Lower leg skin (tissue), 4 donors: ENCODE measurements at regions not wholly inside any gene's neighbourhood (a gene's known extent, or its start where the extent isn't known, plus 50 kb on each side); places are given as distances from the start of the nearest gene placed in this dataset.

ENCODE experiments used
- DNase-seq, 2 donors: peaks; one replicate each; pipeline ENCODE4 v3.0.0-alpha.2; 2019; ENCODE audit warnings: low spot score in 2 of 2
- H3K4me3 ChIP-seq: fragments of 200-600 bp; sonication (generic); 2 replicates; pipeline ENCODE4 v1.5.1; 2017; ENCODE audit warnings: mild to moderate bottlenecking, low read depth; ENCODE audit not compliant: poor library complexity, severe bottlenecking
- POLR2A ChIP-seq, 2 donors: fragments of 450-650 bp; IDR thresholded peaks; one replicate each; pipeline ENCODE4 v1.6.1; 2016 to 2017; ENCODE audit warnings: antibody characterized with exemption in 2 of 2, mild to moderate bottlenecking in 1 of 2, moderate library complexity in 1 of 2
- WGBS, 2 donors: methylation state at CpG; one replicate each; pipeline ENCODE4 v1.1.5; 2018; 5-methylcytosine and 5-hydroxymethylcytosine counted together
- intact Hi-C: fragments of 100-400 bp; cut with DNase I; formaldehyde crosslinking; loops from one replicate; pipeline ENCODE4 v1.15.0; 2023; ENCODE audit warnings: low total_unique reads
- TF ChIP-seq, protein P1 (sequence below), 3 donors: fragments of 450-650 bp; IDR thresholded peaks; one replicate each; pipeline ENCODE4 v1.5.1; 2016; ENCODE audit warnings: antibody characterized with exemption in 3 of 3, mild to moderate bottlenecking in 3 of 3, moderate library complexity in 2 of 3

DNA sequence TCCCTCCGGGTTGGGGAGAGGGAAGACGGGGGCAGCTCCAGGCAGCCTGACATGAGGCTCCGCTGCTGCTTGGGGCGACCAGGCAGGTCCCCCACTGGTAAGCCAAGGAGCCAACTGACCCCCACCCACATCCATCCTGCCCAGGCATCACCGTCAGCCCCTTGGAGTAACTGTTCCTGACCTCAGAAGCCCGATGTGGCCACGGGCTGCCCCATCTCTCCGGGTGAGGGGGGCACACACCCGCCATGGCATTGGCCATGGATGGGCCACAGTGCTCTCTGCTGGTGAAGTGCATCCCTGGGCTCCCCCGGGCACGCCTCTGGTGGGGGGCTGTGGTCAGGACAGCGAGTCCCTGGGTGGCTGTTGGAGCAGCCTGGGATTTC is 100.0 kb downstream of the CRYAA start:
- intact Hi-C loops, result no loop called here
- no peak overlapping the region for H3K4me3 ChIP-seq
- no peak for DNase-seq
- no peak for TF ChIP-seq POLR2A (IDR thresholded peaks at IDR 0.05)
- TF ChIP-seq, protein P1, sequence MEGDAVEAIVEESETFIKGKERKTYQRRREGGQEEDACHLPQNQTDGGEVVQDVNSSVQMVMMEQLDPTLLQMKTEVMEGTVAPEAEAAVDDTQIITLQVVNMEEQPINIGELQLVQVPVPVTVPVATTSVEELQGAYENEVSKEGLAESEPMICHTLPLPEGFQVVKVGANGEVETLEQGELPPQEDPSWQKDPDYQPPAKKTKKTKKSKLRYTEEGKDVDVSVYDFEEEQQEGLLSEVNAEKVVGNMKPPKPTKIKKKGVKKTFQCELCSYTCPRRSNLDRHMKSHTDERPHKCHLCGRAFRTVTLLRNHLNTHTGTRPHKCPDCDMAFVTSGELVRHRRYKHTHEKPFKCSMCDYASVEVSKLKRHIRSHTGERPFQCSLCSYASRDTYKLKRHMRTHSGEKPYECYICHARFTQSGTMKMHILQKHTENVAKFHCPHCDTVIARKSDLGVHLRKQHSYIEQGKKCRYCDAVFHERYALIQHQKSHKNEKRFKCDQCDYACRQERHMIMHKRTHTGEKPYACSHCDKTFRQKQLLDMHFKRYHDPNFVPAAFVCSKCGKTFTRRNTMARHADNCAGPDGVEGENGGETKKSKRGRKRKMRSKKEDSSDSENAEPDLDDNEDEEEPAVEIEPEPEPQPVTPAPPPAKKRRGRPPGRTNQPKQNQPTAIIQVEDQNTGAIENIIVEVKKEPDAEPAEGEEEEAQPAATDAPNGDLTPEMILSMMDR (IDR thresholded peaks at IDR 0.05), result no peak
- WGBS, 2 donors, result 78 to 86% methylated on average over 12 of the region's 12 CpGs

DNA sequence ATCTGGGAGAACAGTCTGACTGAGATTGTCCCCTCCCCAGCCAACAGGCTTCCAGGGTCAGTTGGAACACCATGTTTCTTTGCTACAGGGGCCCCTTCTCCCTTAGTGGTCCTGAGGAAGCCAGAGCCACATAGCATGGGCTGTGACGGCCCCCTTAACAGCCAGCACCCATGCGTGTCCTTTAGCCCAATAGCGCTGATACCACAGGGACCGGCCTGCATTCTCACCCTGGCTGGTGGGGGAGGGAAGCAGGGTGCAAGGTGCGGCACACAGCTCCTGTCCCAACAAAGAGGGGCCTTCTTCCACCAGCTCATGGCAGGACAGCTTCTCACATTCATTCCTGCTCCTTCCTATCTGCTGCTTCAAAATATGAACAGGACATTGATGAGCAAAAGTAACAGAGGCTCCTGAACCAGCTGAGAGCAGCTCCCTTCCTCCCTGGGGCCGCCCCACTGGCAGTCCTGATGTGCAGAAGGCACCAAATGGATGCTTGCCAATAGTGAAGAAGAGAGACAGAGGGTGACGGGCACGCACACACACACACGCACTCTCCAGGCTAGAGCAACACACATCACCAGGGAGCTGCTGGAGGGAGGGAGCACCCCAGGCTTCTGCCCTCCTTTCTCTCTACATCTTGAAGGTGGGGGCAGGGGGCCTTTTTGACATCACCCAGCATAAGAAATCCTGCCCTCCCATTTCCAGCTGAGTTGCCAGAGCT is 99.4 kb downstream of the CRYAA start:
- 79 to 87% methylated on average over 9 of the region's 9 CpGs for WGBS, 2 donors
- no peak for DNase-seq
- TF ChIP-seq, protein P1 (IDR thresholded peaks at IDR 0.05), result no peak
- TF ChIP-seq POLR2A (IDR thresholded peaks at IDR 0.05), result no peak
- H3K4me3 ChIP-seq, result no peak overlapping the region
- intact Hi-C loops, result no loop called here

DNA sequence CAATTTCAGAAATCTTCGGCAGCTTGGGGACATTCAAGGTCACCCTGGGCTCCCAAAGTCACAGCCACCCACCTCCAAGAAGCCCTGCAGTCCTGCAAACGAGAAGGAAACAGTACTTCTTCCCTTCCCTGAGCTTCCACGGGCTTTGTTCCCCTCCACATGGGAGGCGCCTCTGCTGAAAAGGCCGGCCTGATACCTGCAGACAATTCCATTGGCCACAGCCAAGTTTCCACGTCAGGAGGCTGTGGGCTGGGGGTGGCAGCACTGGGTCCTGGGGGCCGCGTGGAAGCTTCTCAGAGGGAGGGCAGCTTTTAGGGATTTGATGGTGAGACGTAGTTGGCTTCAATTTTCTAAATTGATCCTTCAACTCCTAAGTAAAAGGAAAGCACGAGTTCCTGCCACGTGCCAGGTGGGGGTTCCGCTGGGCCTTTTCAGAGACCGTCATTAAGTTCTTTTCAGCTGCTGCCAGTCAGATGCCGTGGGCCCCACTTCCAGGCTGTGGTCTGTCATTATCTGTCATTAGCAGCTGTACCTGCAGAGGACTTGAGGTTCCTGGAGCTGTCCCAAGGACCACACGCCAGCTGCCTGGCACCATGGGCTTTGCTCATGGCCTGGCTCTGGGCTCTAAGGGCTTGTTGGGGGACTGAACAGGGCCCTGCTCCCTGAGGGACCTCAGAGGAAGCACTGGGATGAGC is 98.7 kb downstream of the CRYAA start:
- no peak for TF ChIP-seq POLR2A (IDR thresholded peaks at IDR 0.05)
- TF ChIP-seq, protein P1 (IDR thresholded peaks at IDR 0.05), result no peak
- no peak for DNase-seq
- 82 to 85% methylated on average over 14 to 15 of the region's 15 CpGs for WGBS, 2 donors
- intact Hi-C loops, result no loop called here
- H3K4me3 ChIP-seq, result no peak overlapping the region

DNA sequence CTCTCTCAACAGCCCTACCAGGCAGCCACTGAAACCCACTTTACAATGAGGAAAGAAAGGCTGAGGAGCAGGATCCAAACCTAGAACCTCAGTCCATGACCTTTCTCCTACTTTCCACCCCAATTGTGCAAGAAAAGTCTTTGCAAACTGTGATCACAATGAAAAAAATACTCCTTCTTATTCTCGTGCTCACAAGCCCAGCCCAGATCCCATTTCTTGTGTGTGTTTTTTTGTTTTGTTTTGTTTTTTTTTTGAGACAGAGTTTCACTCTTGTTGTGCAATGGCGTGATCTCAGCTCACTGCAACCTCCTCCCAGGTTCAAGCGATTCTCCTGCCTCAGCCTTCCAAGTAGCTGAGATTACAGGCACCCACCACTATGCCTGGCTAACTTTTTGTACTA is 97.7 kb downstream of the CRYAA start:
- DNase-seq, result no peak
- TF ChIP-seq, protein P1 (IDR thresholded peaks at IDR 0.05), result no peak
- no peak for TF ChIP-seq POLR2A (IDR thresholded peaks at IDR 0.05)
- no peak overlapping the region for H3K4me3 ChIP-seq
- WGBS, 2 donors, result 32 to 48% methylated on average over 3 of the region's 3 CpGs
- intact Hi-C loops, result no loop called here

DNA sequence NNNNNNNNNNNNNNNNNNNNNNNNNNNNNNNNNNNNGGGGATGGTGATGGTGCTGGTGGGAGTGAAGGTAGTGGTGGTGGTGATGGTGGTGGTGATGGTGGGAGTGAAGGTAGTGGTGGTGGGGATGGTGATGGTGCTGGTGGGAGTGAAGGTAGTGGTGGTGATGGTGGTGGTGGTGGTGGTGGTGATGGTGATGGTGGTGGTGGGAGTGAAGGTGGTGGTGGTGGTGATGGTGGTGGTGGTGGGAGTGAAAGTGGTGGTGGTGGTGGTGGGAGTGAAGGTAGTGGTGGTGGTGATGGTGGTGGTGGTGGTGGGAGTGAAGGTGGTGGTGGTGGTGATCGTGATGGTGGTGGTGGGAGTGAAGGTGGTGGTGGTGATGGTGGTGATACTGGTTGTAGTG is 93.6 kb downstream of the CRYAA start:
- DNase-seq, result no peak
- WGBS, 2 donors, result 75 to 86% methylated on average over 1 of the region's 1 CpG
- TF ChIP-seq POLR2A (IDR thresholded peaks at IDR 0.05), result no peak
- TF ChIP-seq, protein P1 (IDR thresholded peaks at IDR 0.05), result no peak
- intact Hi-C loops, result no loop called here
- no peak overlapping the region for H3K4me3 ChIP-seq
